Type B pancreatic cell (in vitro differentiated cells): ENCODE measurements at regions not wholly inside any gene's neighbourhood (a gene's known extent, or its start where the extent isn't known, plus 50 kb on each side); places are given as distances from the start of the nearest gene placed in this dataset.

ENCODE experiments used
- DNase-seq: peaks from one replicate; pipeline ENCODE4 v3.0.0; 2021; ENCODE audit warnings: mixed read lengths; ENCODE audit not compliant: unreplicated experiment; ENCODE audit errors: extremely low spot score
- H3K27ac Mint-ChIP-seq: 2 replicates; pipeline ENCODE4 v1.8.0; 2021; ENCODE audit warnings: mild to moderate bottlenecking, mixed read lengths
- H3K27me3 Mint-ChIP-seq: 2 replicates; pipeline ENCODE4 v1.8.0; 2021; ENCODE audit warnings: mixed read lengths
- H3K36me3 Mint-ChIP-seq: 2 replicates; pipeline ENCODE4 v1.8.0; 2021; ENCODE audit warnings: mixed read lengths
- H3K4me1 Mint-ChIP-seq: one replicate; pipeline ENCODE4 v1.8.0; 2021; ENCODE audit warnings: mixed read lengths; ENCODE audit not compliant: unreplicated experiment
- H3K4me3 Mint-ChIP-seq: 2 replicates; pipeline ENCODE4 v1.8.0; 2021; ENCODE audit warnings: mild to moderate bottlenecking, mixed read lengths
- H3K9me3 Mint-ChIP-seq: 2 replicates; pipeline ENCODE4 v1.8.0; 2021; ENCODE audit warnings: mixed read lengths
- CTCF ChIP-seq: fragments of 200-600 bp; sonication (generic); conservative IDR thresholded peaks from 2 replicates; pipeline ENCODE4 v1.5.0; 2021; ENCODE audit warnings: antibody characterized with exemption, mild to moderate bottlenecking

DNA sequence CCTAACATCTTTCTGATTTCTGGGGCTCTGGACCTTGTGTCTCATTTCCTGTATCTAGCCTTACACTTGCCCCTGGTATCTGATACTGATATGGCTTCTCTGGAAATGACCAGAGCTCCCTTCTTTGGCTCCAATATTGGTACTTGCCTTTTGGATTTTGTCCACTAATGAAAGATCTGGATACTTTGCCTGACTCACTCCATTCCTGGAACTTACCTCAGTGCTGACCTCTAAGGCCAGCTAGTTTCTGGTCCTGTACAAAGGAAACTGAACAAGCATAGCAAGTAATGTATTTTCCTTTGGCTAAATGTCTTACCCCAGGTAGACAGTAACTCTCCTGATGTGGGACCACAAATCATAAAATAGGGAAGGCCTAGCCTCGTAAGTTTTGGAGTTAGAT lies 93.8 kb upstream of the SLC4A7 start:
- DNase-seq, result no peak
- Mint-ChIP-seq H3K27ac (no peak overlapping the region), H3K4me1 (no peaks in the 10 kb centered on the region), H3K27me3 (no peaks in the 10 kb centered on the region), H3K4me3 (no peak overlapping the region), H3K9me3 (no peaks in the 10 kb centered on the region), H3K36me3 (no peaks in the 10 kb centered on the region)
- TF ChIP-seq CTCF, result no peak

- no peak overlapping the region for H3K4me3 Mint-ChIP-seq
- no peak overlapping the region for H3K27ac Mint-ChIP-seq
- TF ChIP-seq CTCF, result no peak
- no peaks in the 10 kb centered on the region for H3K36me3 Mint-ChIP-seq
- H3K27me3 Mint-ChIP-seq, result no peaks in the 10 kb centered on the region
- no peaks in the 10 kb centered on the region for H3K9me3 Mint-ChIP-seq
- no peaks in the 10 kb centered on the region for H3K4me1 Mint-ChIP-seq
- no peak for DNase-seq
These were observed 93.3 kb upstream of the SLC4A7 start for GRCh38 chr3:27577504-27577903.

- Mint-ChIP-seq H3K27me3 (no peaks in the 10 kb centered on the region), H3K36me3 (no peaks in the 10 kb centered on the region), H3K4me1 (no peaks in the 10 kb centered on the region), H3K27ac (no peak overlapping the region), H3K4me3 (no peak overlapping the region), H3K9me3 (no peaks in the 10 kb centered on the region)
- DNase-seq, result no peak
- TF ChIP-seq CTCF, result no peak
These were observed 92.0 kb upstream of the SLC4A7 start for GRCh38 chr3:27576171-27576570.

DNA sequence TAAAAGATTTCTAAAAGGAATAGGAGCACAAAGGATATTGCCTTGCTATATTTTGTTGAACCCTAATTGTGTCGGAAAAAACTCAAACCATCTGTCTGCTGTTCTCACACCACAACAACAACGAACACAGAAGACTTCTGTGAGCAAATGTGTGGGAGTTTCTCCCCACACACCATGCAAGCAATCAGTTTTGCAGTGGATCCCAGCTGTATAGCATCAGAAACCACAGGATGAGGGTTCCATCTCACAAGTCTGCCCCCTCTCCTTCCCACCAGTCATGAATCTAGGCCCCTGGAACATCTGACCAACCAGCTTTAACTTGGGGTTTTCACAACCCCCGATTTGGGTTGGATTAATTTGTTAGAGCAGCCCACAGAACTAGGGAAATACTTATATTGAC lies 91.3 kb upstream of the SLC4A7 start:
- H3K9me3 Mint-ChIP-seq, result no peaks in the 10 kb centered on the region
- no peaks in the 10 kb centered on the region for H3K27me3 Mint-ChIP-seq
- H3K4me1 Mint-ChIP-seq, result no peaks in the 10 kb centered on the region
- TF ChIP-seq CTCF, result no peak
- no peak overlapping the region for H3K27ac Mint-ChIP-seq
- no peak for DNase-seq
- no peak overlapping the region for H3K4me3 Mint-ChIP-seq
- no peaks in the 10 kb centered on the region for H3K36me3 Mint-ChIP-seq

- DNase-seq, result no peak
- no peak for TF ChIP-seq CTCF
- Mint-ChIP-seq H3K4me1 (no peaks in the 10 kb centered on the region), H3K36me3 (no peaks in the 10 kb centered on the region), H3K9me3 (no peaks in the 10 kb centered on the region), H3K27me3 (no peaks in the 10 kb centered on the region), H3K4me3 (no peak overlapping the region), H3K27ac (no peak overlapping the region)
These were observed 90.2 kb upstream of the SLC4A7 start for GRCh38 chr3:27574438-27574795.

DNA sequence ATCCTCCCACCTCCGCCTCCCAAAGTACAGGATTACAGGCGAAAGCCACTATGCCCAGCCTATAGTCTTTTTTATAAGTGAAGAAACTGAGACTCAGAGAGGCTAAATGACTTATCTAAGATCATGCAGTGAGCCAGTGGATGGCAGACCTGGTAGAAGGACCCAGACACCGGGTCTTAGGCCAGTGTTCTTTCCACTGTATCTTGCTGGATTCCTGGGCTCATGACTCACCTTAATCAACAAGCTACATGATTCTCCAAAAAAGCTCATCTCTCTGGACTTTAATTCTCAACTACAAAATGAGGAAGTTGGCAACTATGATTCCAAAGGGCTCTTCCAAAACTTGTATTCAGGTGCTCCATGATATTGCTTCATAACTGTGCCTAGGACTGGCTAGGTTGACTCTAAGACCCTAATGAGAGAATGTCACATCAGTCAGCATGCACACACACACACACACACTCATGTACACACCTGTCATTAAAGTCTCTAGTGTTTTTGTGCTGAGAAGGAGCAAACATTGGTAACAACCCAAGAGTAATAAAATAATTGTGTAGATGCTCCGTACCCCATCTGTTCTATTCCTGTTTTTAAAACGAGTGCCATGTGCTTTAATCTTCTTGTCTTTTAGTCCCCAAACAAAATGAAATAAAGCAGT lies 89.7 kb upstream of the SLC4A7 start:
- H3K27ac Mint-ChIP-seq, result no peak overlapping the region
- H3K27me3 Mint-ChIP-seq, result no peaks in the 10 kb centered on the region
- no peaks in the 10 kb centered on the region for H3K36me3 Mint-ChIP-seq
- DNase-seq, result no peak
- H3K4me1 Mint-ChIP-seq, result no peaks in the 10 kb centered on the region
- H3K9me3 Mint-ChIP-seq, result no peaks in the 10 kb centered on the region
- H3K4me3 Mint-ChIP-seq, result no peak overlapping the region
- no peak for TF ChIP-seq CTCF
